ENCODE measurements at regions not wholly inside any gene's neighbourhood (a gene's known extent, or its start where the extent isn't known, plus 50 kb on each side); places are given as distances from the start of the nearest gene placed in this dataset.

- Histone ChIP-seq H3K27ac (no peak overlapping the region), H3K36me3 (no peaks in the 10 kb centered on the region), H3K4me3 (no peak overlapping the region), H3K4me1 (peaks cover 4% of the 10 kb centered on the region), H3K9ac (ENCODE audit: low read depth in 2 of 2, low read length in 2 of 2) (no peak overlapping the region), H3K9me3 (no peaks in the 10 kb centered on the region), H3K27me3 (no peaks in the 10 kb centered on the region)
- TF ChIP-seq CTCF (IDR thresholded peaks at IDR 0.05), result no peak
- no peak for DNase-seq
- intact Hi-C loops (cut with DNase I), result no loop called here
Observed at GRCh38 chr15:75126864-75127580, 74.7 kb upstream of the C15orf39 start.

- no peak overlapping the region for H3K4me3 ChIP-seq
- H3K27me3 ChIP-seq, result no peaks in the 10 kb centered on the region
- no peaks in the 10 kb centered on the region for H3K9me3 ChIP-seq
- intact Hi-C loops (cut with DNase I), result no loop called here
- TF ChIP-seq CTCF (IDR thresholded peaks at IDR 0.05), result no peak
- no peak for DNase-seq
- H3K27ac ChIP-seq, result no peak overlapping the region
- H3K4me1 ChIP-seq, result peaks cover 2% of the 10 kb centered on the region
- H3K9ac ChIP-seq (ENCODE audit: low read depth in 2 of 2, low read length in 2 of 2), result no peak overlapping the region
- H3K36me3 ChIP-seq, result no peaks in the 10 kb centered on the region
Observed at GRCh38 chr15:75129788-75130187, 71.9 kb upstream of the C15orf39 start.

- intact Hi-C loops (cut with DNase I), result no loop called here
- Histone ChIP-seq H3K9ac (ENCODE audit: low read depth in 2 of 2, low read length in 2 of 2) (no peak overlapping the region), H3K9me3 (no peaks in the 10 kb centered on the region), H3K36me3 (no peaks in the 10 kb centered on the region), H3K4me3 (no peak overlapping the region), H3K4me1 (no peaks in the 10 kb centered on the region), H3K27ac (peak overlapping the region; percentile 32), H3K27me3 (no peaks in the 10 kb centered on the region)
- no peak for TF ChIP-seq CTCF (IDR thresholded peaks at IDR 0.05)
- DNase-seq, result no peak
Observed at GRCh38 chr15:75131269-75131643, 70.4 kb upstream of the C15orf39 start.

GRCh38 chr15:75134748-75135147 lies 66.9 kb upstream of the C15orf39 start:
- Histone ChIP-seq H3K9ac (ENCODE audit: low read depth in 2 of 2, low read length in 2 of 2) (no peak overlapping the region), H3K27ac (no peak overlapping the region), H3K9me3 (no peaks in the 10 kb centered on the region), H3K27me3 (no peaks in the 10 kb centered on the region), H3K4me3 (no peak overlapping the region), H3K4me1 (no peaks in the 10 kb centered on the region), H3K36me3 (no peaks in the 10 kb centered on the region)
- intact Hi-C loops (cut with DNase I), result no loop called here
- TF ChIP-seq CTCF (IDR thresholded peaks at IDR 0.05), result no peak
- no peak for DNase-seq

GRCh38 chr15:75136118-75136517 lies 65.6 kb upstream of the C15orf39 start:
- H3K27ac ChIP-seq, result no peak overlapping the region

More at GRCh38 chr15:75136118-75136517, 65.6 kb upstream of the C15orf39 start:
- DNase-seq, result no peak
- no peak overlapping the region for H3K4me3 ChIP-seq
- no peak overlapping the region for H3K9ac ChIP-seq (ENCODE audit: low read depth in 2 of 2, low read length in 2 of 2)
- intact Hi-C loops (cut with DNase I), result no loop called here
- TF ChIP-seq CTCF (IDR thresholded peaks at IDR 0.05), result no peak
- no peaks in the 10 kb centered on the region for H3K36me3 ChIP-seq
- H3K4me1 ChIP-seq, result no peaks in the 10 kb centered on the region
- no peaks in the 10 kb centered on the region for H3K27me3 ChIP-seq
- H3K9me3 ChIP-seq, result no peaks in the 10 kb centered on the region
